HG03108 (cell line): ENCODE measurements at regions not wholly inside any gene's neighbourhood (a gene's known extent, or its start where the extent isn't known, plus 50 kb on each side); places are given as distances from the start of the nearest gene placed in this dataset.

Source experiments
- ATAC-seq: cut with Tn5 transposase; IDR thresholded peaks from one replicate; pipeline ENCODE4 v1.9.1; 2021; ENCODE audit warnings: moderate library complexity; ENCODE audit not compliant: unreplicated experiment

DNA sequence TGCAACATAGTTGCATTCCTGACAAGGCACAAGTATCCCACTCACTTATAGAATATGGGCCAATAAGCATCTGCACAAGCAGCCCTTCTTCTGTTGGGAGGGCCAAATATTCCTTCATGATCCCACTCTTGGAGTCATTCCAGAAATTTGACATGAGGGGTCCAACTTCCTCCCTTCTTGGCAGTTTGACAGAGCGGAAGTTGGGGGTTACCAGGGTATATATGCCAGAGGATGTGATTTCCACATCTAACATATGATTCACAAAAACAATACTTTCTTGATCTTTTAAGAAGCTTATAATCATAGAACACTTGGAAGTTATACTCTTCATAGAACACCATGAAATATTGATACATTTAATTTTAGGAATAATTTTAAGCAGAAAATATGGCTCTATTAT lies 100.9 kb upstream of the CRBN start:
- no peak for ATAC-seq

DNA sequence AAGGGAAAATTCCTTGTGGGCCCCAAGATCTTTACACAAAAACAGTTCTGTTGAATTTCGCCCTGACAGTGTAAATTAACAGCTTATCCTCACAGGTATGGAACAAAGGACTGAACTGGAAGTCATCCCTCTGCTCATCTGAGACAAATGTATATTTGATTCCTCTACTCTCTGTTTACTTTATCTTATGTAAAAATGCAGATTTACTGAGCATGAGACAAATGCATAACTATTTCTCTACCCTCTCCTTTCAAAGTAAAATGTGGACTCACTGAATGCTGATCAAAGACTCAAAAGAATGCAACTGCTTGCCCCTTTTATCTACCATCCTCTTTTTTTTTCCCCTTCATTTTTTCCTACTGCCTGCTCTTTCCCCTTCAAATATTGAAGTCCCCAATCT lies 98.6 kb upstream of the CRBN start:
- ATAC-seq: no peak

DNA sequence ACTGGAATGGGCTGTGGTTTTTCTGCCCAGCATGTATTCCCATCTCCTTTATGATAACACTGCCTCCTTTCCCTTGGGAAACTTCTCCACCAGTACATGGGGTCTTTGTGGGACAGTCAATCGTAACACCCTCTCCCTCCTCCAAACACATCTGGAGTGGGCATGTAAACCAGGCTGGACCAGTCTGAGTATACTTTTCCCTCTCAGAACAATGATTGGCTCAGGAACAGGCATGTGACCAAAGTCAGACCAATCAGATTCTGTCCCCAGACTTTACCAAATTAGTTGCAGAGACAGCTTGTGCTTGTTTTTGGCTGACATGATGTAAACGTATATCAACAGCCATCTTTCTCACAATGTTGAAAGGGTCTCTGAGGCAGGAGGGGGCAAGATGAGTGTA lies 97.1 kb upstream of the CRBN start:
- no peak for ATAC-seq

GRCh38 chr3:3264796-3265195 lies 85.3 kb upstream of the CRBN start:
- ATAC-seq: no peak

DNA sequence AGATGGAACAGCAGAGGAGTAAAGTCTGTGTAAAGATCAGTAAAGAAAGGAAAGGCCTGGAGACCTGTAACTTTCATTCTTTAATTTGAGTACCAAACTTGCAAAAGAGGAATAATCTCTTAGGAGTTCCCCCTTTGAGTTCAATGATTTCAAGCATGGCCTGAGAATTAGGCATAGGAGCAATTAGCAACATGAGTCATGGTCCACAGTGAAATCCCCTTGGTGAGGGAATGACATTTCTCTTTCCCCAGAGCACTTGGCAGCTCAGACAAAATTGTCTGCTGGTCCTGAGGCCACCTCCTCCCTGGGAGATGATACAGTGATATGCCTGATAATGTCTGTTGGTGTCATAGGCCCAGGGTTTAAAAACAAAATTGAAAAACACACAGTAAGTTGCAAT lies 81.4 kb upstream of the CRBN start:
- ATAC-seq: no peak

- no peak for ATAC-seq
These were observed 79.7 kb upstream of the CRBN start for GRCh38 chr3:3259181-3259580.

DNA sequence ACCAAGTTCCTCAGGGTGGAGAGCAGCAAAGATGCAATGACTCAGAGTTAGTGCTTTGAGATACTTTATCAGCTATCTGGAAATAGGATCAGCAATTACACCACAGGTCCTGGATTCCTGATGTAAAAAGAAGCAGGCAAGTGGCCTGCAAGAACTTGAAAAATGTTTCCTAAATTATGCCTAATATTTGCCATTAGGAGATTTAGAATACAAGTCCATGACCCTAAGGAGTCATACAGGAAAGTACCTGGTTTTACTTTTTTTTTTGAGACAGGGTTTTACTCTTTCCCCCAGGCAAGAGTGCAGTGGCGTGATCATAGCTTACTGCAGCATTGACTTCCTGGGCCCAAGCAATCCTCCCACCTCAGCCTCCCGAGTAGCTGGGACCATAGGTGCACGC lies 78.8 kb upstream of the CRBN start:
- no peak for ATAC-seq

- ATAC-seq: no peak
These were observed 62.1 kb upstream of the CRBN start for GRCh38 chr3:3241596-3241995.

DNA sequence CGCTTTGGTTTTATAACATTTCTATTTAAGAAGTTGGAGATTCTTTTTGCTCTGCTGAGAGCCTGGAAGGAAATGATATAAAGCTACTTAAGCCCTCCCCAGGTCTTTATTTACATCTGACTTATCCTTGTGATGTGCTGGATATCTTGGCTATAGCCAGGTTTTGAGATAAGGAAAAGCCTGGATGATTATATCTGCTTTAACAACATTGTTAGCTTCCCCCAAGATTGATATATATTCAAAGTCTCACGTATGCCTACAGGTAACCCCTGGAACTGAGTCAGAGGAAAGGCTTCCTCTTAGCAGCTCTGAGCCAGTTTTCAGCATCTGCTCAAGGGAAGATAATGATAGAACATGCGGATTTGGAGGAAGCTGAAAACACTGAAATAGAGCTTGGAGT lies 61.5 kb upstream of the CRBN start:
- ATAC-seq: no peak

DNA sequence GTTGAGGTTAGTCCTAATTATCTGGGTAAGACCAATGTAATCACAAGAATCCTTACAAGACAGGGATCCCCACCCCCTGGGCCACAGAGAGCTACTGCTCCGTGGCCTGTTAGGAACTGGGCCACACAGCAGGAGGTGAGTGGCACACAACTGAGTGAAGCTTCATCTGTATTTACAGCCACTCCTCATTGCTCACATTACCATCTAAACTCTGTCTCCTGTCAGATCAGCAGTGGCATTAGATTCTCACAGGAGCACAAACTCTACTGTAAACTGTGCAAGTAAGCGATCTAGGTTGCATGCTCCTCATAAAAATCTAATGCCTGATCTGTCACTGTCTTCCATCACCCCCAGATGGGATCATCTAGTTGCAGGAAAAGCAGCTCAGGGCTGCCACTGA lies 58.5 kb upstream of the CRBN start:
- no peak for ATAC-seq

- no peak for ATAC-seq
These were observed 52.8 kb upstream of the CRBN start for GRCh38 chr3:3232251-3232650.
